Mesenchymal stem cell (in vitro differentiated cells and primary cell): ENCODE measurements at regions not wholly inside any gene's neighbourhood (a gene's known extent, or its start where the extent isn't known, plus 50 kb on each side); places are given as distances from the start of the nearest gene placed in this dataset.
"Not testable (repeated sequence)": the region's sequence is repeated elsewhere in the genome, so short reads cannot be mapped to it uniquely, and the experiment has no call there.

Experiments
- DNase-seq: peaks from one replicate; pipeline ENCODE4 v3.0.0-alpha.2; 2013
- H2AFZ ChIP-seq: one replicate; pipeline ENCODE4 v1.6.1; 2013; ENCODE audit warnings: low read depth, mild to moderate bottlenecking, control low read depth, inconsistent platforms, low read length, moderate library complexity
- H2AK5ac ChIP-seq: 2 replicates; pipeline ENCODE4 v1.6.1; 2013; ENCODE audit warnings: low read length, moderate library complexity, mild to moderate bottlenecking, inconsistent platforms; ENCODE audit not compliant: severe bottlenecking
- H2BK120ac ChIP-seq: one replicate; pipeline ENCODE4 v1.6.1; 2013; ENCODE audit warnings: low read depth, mild to moderate bottlenecking, inconsistent platforms, low read length, moderate library complexity
- H2BK12ac ChIP-seq, 2 experiments: one replicate each; pipeline ENCODE4 v1.6.1; 2013; ENCODE audit warnings: inconsistent platforms in 2 of 2, low read length in 2 of 2, mild to moderate bottlenecking in 2 of 2, moderate library complexity in 2 of 2, control low read depth in 1 of 2
- H2BK15ac ChIP-seq: one replicate; pipeline ENCODE4 v1.6.1; 2013; ENCODE audit warnings: mild to moderate bottlenecking, low read depth, inconsistent platforms; ENCODE audit not compliant: poor library complexity, severe bottlenecking
- H2BK5ac ChIP-seq: 2 replicates; pipeline ENCODE4 v1.6.1; 2013; ENCODE audit warnings: low read depth, mild to moderate bottlenecking, low read length, control low read depth, inconsistent platforms; ENCODE audit not compliant: poor library complexity, severe bottlenecking
- H3K14ac ChIP-seq, 2 experiments: one replicate each; pipeline ENCODE4 v1.6.1; 2013; ENCODE audit warnings: inconsistent platforms in 2 of 2, low read length in 2 of 2, control low read depth in 1 of 2, mild to moderate bottlenecking in 1 of 2, moderate library complexity in 1 of 2
- H3K18ac ChIP-seq, 2 experiments: one replicate each; pipeline ENCODE4 v1.6.1; 2013; ENCODE audit warnings: inconsistent platforms in 2 of 2, low read length in 2 of 2, control low read depth in 1 of 2, low read depth in 1 of 2, mild to moderate bottlenecking in 1 of 2
- H3K23ac ChIP-seq, 2 experiments: one replicate each; pipeline ENCODE4 v1.6.1; 2013; ENCODE audit warnings: inconsistent platforms in 2 of 2, low read length in 2 of 2, mild to moderate bottlenecking in 2 of 2, moderate library complexity in 2 of 2, control low read depth in 1 of 2
- H3K27ac ChIP-seq: 2 replicates; pipeline ENCODE4 v1.5.1; 2013; ENCODE audit warnings: mild to moderate bottlenecking, moderate library complexity, low read length, control low read depth, inconsistent platforms; ENCODE audit not compliant: poor library complexity, severe bottlenecking
- H3K27me3 ChIP-seq, 2 experiments: 2 replicates each; pipeline versions ENCODE4 v1.6.1 to v1.7.0; 2013; ENCODE audit warnings: low read length in 2 of 2, mild to moderate bottlenecking in 2 of 2, moderate library complexity in 2 of 2, control low read depth in 1 of 2, inconsistent platforms in 1 of 2; ENCODE audit not compliant: control insufficient read depth in 1 of 2, insufficient read depth in 1 of 2
- H3K36me3 ChIP-seq, 2 experiments: 2 replicates each; pipeline versions ENCODE4 v1.6.1 to v1.7.0; 2013; ENCODE audit warnings: low read length in 2 of 2, control low read depth in 1 of 2, inconsistent platforms in 1 of 2, low read depth in 1 of 2, mild to moderate bottlenecking in 1 of 2; ENCODE audit not compliant: insufficient read depth in 2 of 2, control insufficient read depth in 1 of 2
- H3K4ac ChIP-seq, 2 experiments: one replicate each; pipeline ENCODE4 v1.6.1; 2013; ENCODE audit warnings: inconsistent platforms in 2 of 2, low read length in 2 of 2, mild to moderate bottlenecking in 2 of 2, moderate library complexity in 2 of 2, control low read depth in 1 of 2, low read depth in 1 of 2
- H3K4me1 ChIP-seq: 2 replicates; pipeline ENCODE4 v1.6.1; 2013; ENCODE audit warnings: low read depth, low read length, control low read depth; ENCODE audit not compliant: control insufficient read depth, insufficient read depth
- H3K4me2 ChIP-seq: 2 replicates; pipeline ENCODE4 v1.6.1; 2013; ENCODE audit warnings: low read length, mild to moderate bottlenecking, inconsistent platforms; ENCODE audit not compliant: poor library complexity, severe bottlenecking
- H3K4me3 ChIP-seq, 2 experiments: 2 replicates each; pipeline versions ENCODE4 v1.5.1 to v1.7.0; 2013; ENCODE audit warnings: low read length in 2 of 2, mild to moderate bottlenecking in 2 of 2, control low read depth in 1 of 2, low read depth in 1 of 2; ENCODE audit not compliant: insufficient read depth in 1 of 2
- H3K79me1 ChIP-seq: replicated peaks from 2 replicates; pipeline ENCODE4 v1.6.1; 2013; ENCODE audit warnings: mild to moderate bottlenecking, control low read depth, low read length, inconsistent platforms; ENCODE audit not compliant: poor library complexity, severe bottlenecking
- H3K9ac ChIP-seq: 2 replicates; pipeline ENCODE4 v1.7.0; 2013; ENCODE audit warnings: mild to moderate bottlenecking, low read length, moderate library complexity
- H3K9me3 ChIP-seq: 2 replicates; pipeline ENCODE4 v1.7.0; 2013; ENCODE audit warnings: mild to moderate bottlenecking, low read length; ENCODE audit not compliant: control insufficient read depth
- H4K8ac ChIP-seq: one replicate; pipeline ENCODE4 v1.6.1; 2013; ENCODE audit warnings: inconsistent platforms, mild to moderate bottlenecking, low read length, moderate library complexity
- H4K91ac ChIP-seq: one replicate; pipeline ENCODE4 v1.6.1; 2013; ENCODE audit warnings: mild to moderate bottlenecking, low read length, inconsistent platforms
- WGBS: methylation state at CpG from one replicate; pipeline ENCODE4 v1.1.7; 2013; ENCODE audit warnings: mixed read lengths; 5-methylcytosine and 5-hydroxymethylcytosine counted together

DNA sequence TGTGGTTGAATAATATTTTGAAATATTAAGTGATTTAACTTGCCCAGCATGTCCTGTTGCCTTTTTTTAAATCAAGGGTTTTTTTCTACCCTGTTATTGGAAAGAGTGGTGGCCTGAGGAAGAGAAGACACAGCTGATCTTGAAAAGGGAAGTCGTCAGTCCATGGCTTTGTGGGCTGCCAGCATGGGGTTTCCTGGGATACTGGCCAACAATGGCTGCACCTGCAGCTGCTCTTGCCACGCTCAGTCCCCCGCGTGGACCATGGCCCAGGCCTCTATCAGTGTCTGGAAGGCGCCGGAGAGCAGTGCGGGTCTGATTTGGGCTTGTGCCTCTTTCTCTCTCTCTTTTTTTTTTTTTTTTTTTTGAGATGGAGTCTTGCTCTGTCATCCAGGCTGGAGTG, 99.3 kb downstream of the ASB1 start:
- Histone ChIP-seq H3K27me3 (no peaks in the 10 kb centered on the region), H3K9ac (no peak overlapping the region), H2BK120ac (no peak overlapping the region), H3K18ac (no peak overlapping the region), H2BK15ac (no peak overlapping the region), H3K36me3 (no peaks in the 10 kb centered on the region), H3K79me1 (no peaks in the 10 kb centered on the region), H3K23ac (no peak overlapping the region), H3K4me2 (no peak overlapping the region), H2AK5ac (no peak overlapping the region), H2BK12ac (no peak overlapping the region), H3K4ac (no peak overlapping the region), H3K4me3 (no peak overlapping the region), H2BK5ac (no peak overlapping the region), H3K14ac (no peak overlapping the region), H4K8ac (no peak overlapping the region), H4K91ac (no peak overlapping the region), H3K4me1 (no peaks in the 10 kb centered on the region), H2AFZ (no peak overlapping the region), H3K27ac (no peak overlapping the region), H3K9me3 (peaks cover 5% of the 10 kb centered on the region)
- WGBS = 85% methylated on average over 7 of the region's 7 CpGs
- DNase-seq = no peak

DNA sequence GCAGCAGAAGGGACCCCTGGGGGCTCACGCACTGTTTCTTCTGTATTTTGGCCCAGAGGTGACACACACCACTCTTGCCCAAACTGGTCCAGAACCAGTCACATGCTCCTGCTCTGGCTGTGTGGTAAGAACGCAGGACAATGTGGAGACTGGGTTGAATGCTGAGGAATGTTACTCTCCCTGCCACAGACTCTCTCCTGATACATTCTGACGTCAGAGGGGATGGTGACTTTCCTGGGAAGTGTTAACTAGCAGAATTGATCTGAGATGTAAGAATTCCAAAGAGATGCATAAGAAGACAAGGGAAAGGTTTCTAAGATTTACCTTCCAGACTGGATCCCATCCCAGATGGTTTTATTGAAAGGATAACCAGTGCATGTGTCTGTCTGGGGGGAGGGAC, 100.8 kb downstream of the ASB1 start:
- Histone ChIP-seq H3K79me1 (no peaks in the 10 kb centered on the region), H2BK120ac (no peak overlapping the region), H2AK5ac (no peak overlapping the region), H3K9ac (no peak overlapping the region), H2BK5ac (no peak overlapping the region), H3K27ac (no peak overlapping the region), H3K4me2 (no peak overlapping the region), H3K4me3 (no peak overlapping the region), H2AFZ (no peak overlapping the region), H4K8ac (no peak overlapping the region), H3K14ac (no peak overlapping the region), H4K91ac (no peak overlapping the region), H3K9me3 (peaks cover 16% of the 10 kb centered on the region), H3K23ac (no peak overlapping the region), H3K36me3 (no peaks in the 10 kb centered on the region), H3K27me3 (no peaks in the 10 kb centered on the region), H2BK12ac (no peak overlapping the region), H3K4ac (no peak overlapping the region), H3K4me1 (no peaks in the 10 kb centered on the region), H2BK15ac (no peak overlapping the region), H3K18ac (no peak overlapping the region)
- WGBS = 63% methylated on average over 2 of the region's 3 CpGs
- peak; percentile 12 for DNase-seq

DNA sequence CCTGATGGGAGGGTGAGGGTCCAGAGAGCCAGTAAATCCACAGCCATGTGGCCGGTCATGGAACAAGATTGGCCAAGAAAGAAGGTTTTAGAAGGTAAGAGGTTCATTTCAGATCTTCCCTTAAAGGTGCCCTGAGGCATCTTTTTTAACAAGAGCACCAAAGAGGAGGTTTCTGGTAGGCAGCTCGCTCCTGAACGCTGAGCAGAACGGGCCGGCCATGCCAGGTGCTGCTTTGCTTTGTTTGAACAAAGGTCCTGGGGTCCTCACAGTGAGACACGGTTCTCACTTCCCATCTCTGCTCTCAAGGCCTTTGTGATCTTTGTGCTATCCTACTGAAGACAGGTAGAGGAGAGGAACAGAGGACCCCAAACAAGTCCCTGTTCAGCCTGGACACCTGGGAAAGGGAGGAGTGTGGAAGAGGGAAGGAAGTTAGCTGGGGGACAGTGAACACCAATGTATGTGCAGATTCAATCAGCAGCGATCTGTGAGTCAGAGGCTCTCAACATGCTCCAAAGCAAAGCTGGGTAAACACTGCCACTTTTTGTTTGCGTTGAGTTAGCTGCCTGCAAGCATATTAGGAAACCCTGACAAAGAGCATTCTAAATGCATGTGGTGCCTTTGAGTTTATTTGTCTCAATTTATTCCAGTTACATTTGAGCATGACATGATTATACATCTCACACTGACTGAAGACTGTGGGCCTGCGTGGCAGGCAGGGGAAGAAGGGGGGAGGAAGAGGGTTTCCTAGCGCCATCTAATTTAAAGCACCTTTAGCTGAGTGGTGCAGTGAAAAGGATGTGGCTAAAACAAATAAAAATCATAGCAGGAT, 102.4 kb downstream of the ASB1 start:
- H4K8ac ChIP-seq = no peak overlapping the region

DNA sequence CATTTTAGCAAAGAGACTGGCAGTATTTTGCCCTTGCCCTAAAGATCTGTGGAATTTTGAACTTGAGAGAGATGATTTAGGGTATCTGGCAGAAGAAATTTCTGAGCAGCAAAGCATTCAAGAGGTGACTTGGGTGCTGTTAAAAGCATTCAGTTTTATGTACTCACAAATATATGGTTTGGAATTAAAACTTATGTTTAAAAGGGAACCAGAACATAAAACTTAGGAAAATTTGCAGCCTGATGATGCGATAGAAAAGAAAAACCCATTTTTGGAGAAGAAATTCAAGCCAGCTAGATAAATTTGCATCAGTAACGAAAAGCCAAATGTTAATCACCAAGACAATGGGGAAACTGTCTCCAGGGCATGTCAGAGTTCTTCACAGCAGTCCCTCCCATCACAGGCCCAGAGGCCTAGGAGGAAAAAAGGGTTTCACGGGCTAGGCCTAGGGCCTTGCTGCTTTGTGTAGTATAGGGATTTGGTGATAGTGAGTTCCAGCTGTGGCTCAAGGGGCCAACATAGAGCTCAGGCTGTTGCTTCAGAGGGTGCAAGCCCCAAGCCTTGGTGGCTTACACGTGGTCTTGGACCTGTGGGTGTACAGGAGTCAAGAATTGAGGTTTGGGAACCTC, 104.4 kb downstream of the ASB1 start:
- H3K79me1 ChIP-seq, H2AK5ac ChIP-seq, H2BK5ac ChIP-seq, H3K27ac ChIP-seq, H2BK12ac ChIP-seq, H3K18ac ChIP-seq, H4K91ac ChIP-seq, H2BK15ac ChIP-seq, H3K4ac ChIP-seq, H3K23ac ChIP-seq, H3K27me3 ChIP-seq, H2BK120ac ChIP-seq, H3K4me2 ChIP-seq, H3K4me1 ChIP-seq, H3K14ac ChIP-seq, H4K8ac ChIP-seq, H3K4me3 ChIP-seq, H3K9ac ChIP-seq, DNase-seq, H2AFZ ChIP-seq: not testable (repeated sequence)
- Histone ChIP-seq H3K9me3 (peaks cover 16% of the 10 kb centered on the region), H3K36me3 (peaks cover 0 to 14% of the 10 kb centered on the region in 2 experiments)
- WGBS = 57% methylated on average over 4 of the region's 4 CpGs

More for the DNA sequence above, 102.4 kb downstream of the ASB1 start:
- Histone ChIP-seq H3K27me3 (no peaks in the 10 kb centered on the region), H2AK5ac (no peak overlapping the region), H3K4me1 (no peaks in the 10 kb centered on the region), H2AFZ (no peak overlapping the region), H3K23ac (no peak overlapping the region), H2BK15ac (no peak overlapping the region), H3K4me3 (no peak overlapping the region), H2BK12ac (no peak overlapping the region), H3K18ac (peak overlapping the region in 1 of 2 experiments; percentile 38), H2BK5ac (no peak overlapping the region), H3K4me2 (no peak overlapping the region), H3K9me3 (peaks cover 16% of the 10 kb centered on the region), H4K91ac (no peak overlapping the region), H3K4ac (no peak overlapping the region), H3K9ac (no peak overlapping the region), H3K27ac (no peak overlapping the region), H3K36me3 (peaks cover 0 to 14% of the 10 kb centered on the region in 2 experiments), H3K79me1 (no peaks in the 10 kb centered on the region), H2BK120ac (no peak overlapping the region), H3K14ac (no peak overlapping the region)
- WGBS = 73% methylated on average over 8 of the region's 10 CpGs
- peak; percentile 67 for DNase-seq
